ENCODE measurements at regions not wholly inside any gene's neighbourhood (a gene's known extent, or its start where the extent isn't known, plus 50 kb on each side); places are given as distances from the start of the nearest gene placed in this dataset.

DNA sequence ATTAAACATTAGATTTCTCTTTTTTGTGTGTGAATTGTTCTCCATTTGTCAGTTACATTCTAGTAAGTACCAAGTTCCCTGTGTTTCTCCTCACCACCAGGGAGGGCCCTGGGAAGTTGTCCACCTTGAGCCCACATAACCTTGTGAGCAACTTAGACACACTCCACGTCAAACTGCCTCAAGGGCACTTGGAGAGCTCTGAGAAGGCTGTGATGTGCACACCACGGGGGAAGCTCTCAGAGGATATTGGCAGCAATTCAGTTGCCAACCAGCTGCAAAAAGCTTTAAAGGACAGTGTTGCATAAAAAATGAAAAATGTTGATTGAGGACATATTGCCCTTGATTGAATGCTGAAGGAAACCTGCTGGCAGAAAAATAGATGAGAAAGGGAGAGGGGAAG lies 743.6 kb downstream of the RNF144A start:
- Histone ChIP-seq H3K79me1 (replicated peaks; ENCODE audit: low read length, poor library complexity, severe bottlenecking) (no peaks in the 10 kb centered on the region), H3K23ac (ENCODE audit: low read length in 2 of 2) (no peak overlapping the region), H3K36me3 (ENCODE audit: control insufficient read depth in 1 of 2, insufficient read depth in 2 of 2, low read depth in 1 of 2, low read length in 2 of 2) (no peaks in the 10 kb centered on the region), H3K27ac (ENCODE audit: low read length, poor library complexity, severe bottlenecking) (no peak overlapping the region), H2BK15ac (ENCODE audit: low read depth, poor library complexity, severe bottlenecking) (no peak overlapping the region), H3K4me2 (ENCODE audit: low read length, poor library complexity, severe bottlenecking) (no peak overlapping the region), H3K4me1 (ENCODE audit: control insufficient read depth, insufficient read depth, low read depth, low read length) (no peaks in the 10 kb centered on the region), H3K9ac (ENCODE audit: low read length) (no peak overlapping the region), H3K14ac (ENCODE audit: low read length in 2 of 2) (no peak overlapping the region), H2AK5ac (ENCODE audit: low read length, severe bottlenecking) (no peak overlapping the region), H3K4me3 (ENCODE audit: insufficient read depth in 1 of 2, low read depth in 1 of 2, low read length in 2 of 2) (no peak overlapping the region), H4K91ac (ENCODE audit: low read length) (no peak overlapping the region), H3K9me3 (ENCODE audit: control insufficient read depth, low read length) (no peaks in the 10 kb centered on the region), H2BK120ac (ENCODE audit: low read depth, low read length) (no peak overlapping the region), H2AFZ (ENCODE audit: low read depth, low read length) (no peak overlapping the region), H2BK12ac (ENCODE audit: low read length in 2 of 2) (no peak overlapping the region), H3K27me3 (ENCODE audit: control insufficient read depth in 1 of 2, insufficient read depth in 1 of 2, low read length in 2 of 2) (no peaks in the 10 kb centered on the region), H4K8ac (ENCODE audit: low read length) (no peak overlapping the region), H3K4ac (ENCODE audit: low read depth in 1 of 2, low read length in 2 of 2) (no peak overlapping the region), H2BK5ac (ENCODE audit: low read depth, low read length, poor library complexity, severe bottlenecking) (no peak overlapping the region), H3K18ac (ENCODE audit: low read depth in 1 of 2, low read length in 2 of 2) (no peak overlapping the region)
- DNase-seq, result no peak
- 85% methylated on average over 2 of the region's 2 CpGs for WGBS

DNA sequence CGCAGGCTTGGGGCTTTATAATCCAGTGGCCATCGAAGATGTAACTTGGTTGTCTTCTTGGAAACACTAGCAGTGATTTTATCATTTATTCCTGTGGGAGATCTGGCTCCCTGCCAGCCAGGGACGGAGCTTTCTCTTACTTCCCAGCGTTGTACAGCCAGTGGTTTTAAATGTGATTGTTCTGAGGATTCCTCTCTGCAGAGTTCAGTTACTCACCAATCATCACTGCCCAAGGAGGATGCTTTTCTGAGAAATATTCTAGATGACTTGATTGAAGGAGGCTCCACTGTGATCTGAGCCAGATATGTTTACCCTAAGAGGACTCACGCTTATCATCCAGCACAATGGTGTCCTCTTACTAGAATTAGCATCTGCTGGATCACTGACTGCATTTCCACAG lies 744.3 kb downstream of the RNF144A start:
- H3K4me2 ChIP-seq (ENCODE audit: low read length, poor library complexity, severe bottlenecking), result no peak overlapping the region
- no peak overlapping the region for H2BK5ac ChIP-seq (ENCODE audit: low read depth, low read length, poor library complexity, severe bottlenecking)
- H3K4ac ChIP-seq (ENCODE audit: low read depth in 1 of 2, low read length in 2 of 2), result no peak overlapping the region
- H3K4me1 ChIP-seq (ENCODE audit: control insufficient read depth, insufficient read depth, low read depth, low read length), result no peaks in the 10 kb centered on the region
- H3K9ac ChIP-seq (ENCODE audit: low read length), result no peak overlapping the region
- no peaks in the 10 kb centered on the region for H3K79me1 ChIP-seq (replicated peaks; ENCODE audit: low read length, poor library complexity, severe bottlenecking)
- H2AFZ ChIP-seq (ENCODE audit: low read depth, low read length), result no peak overlapping the region
- 71% methylated on average over 4 of the region's 5 CpGs for WGBS
- no peak overlapping the region for H2AK5ac ChIP-seq (ENCODE audit: low read length, severe bottlenecking)
- H3K9me3 ChIP-seq (ENCODE audit: control insufficient read depth, low read length), result no peaks in the 10 kb centered on the region
- H3K23ac ChIP-seq (ENCODE audit: low read length in 2 of 2), result no peak overlapping the region
- no peak overlapping the region for H2BK120ac ChIP-seq (ENCODE audit: low read depth, low read length)
- no peaks in the 10 kb centered on the region for H3K36me3 ChIP-seq (ENCODE audit: control insufficient read depth in 1 of 2, insufficient read depth in 2 of 2, low read depth in 1 of 2, low read length in 2 of 2)
- H3K4me3 ChIP-seq (ENCODE audit: insufficient read depth in 1 of 2, low read depth in 1 of 2, low read length in 2 of 2), result no peak overlapping the region
- no peak overlapping the region for H3K27ac ChIP-seq (ENCODE audit: low read length, poor library complexity, severe bottlenecking)
- no peak overlapping the region for H2BK15ac ChIP-seq (ENCODE audit: low read depth, poor library complexity, severe bottlenecking)
- H4K8ac ChIP-seq (ENCODE audit: low read length), result no peak overlapping the region
- no peak overlapping the region for H4K91ac ChIP-seq (ENCODE audit: low read length)
- H2BK12ac ChIP-seq (ENCODE audit: low read length in 2 of 2), result no peak overlapping the region
- no peak for DNase-seq
- no peak overlapping the region for H3K14ac ChIP-seq (ENCODE audit: low read length in 2 of 2)
- no peaks in the 10 kb centered on the region for H3K27me3 ChIP-seq (ENCODE audit: control insufficient read depth in 1 of 2, insufficient read depth in 1 of 2, low read length in 2 of 2)
- no peak overlapping the region for H3K18ac ChIP-seq (ENCODE audit: low read depth in 1 of 2, low read length in 2 of 2)

DNA sequence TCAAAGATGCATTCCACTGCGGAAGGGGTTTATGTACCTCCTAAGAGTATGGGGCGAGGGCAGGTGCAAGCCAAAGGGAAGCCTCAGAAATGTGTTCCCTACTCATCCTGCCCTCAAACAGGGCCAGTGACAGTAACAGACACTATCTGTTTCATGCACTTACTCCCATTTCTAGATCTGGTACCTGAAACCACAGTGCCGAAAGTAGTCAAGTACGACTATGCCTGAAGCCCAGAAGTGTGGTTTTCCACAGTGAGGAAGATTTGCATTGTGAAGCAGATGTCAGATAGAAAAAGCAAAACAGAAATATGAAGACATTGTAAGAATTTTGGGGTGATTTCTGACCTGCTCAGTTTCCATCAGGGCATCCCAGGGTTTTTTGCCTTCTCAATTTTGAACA lies 748.7 kb downstream of the RNF144A start:
- no peak overlapping the region for H3K4me3 ChIP-seq (ENCODE audit: insufficient read depth in 1 of 2, low read depth in 1 of 2, low read length in 2 of 2)
- H3K27me3 ChIP-seq (ENCODE audit: control insufficient read depth in 1 of 2, insufficient read depth in 1 of 2, low read length in 2 of 2), result no peaks in the 10 kb centered on the region
- no peak overlapping the region for H4K91ac ChIP-seq (ENCODE audit: low read length)
- no peak overlapping the region for H3K18ac ChIP-seq (ENCODE audit: low read depth in 1 of 2, low read length in 2 of 2)
- no peak overlapping the region for H2BK5ac ChIP-seq (ENCODE audit: low read depth, low read length, poor library complexity, severe bottlenecking)
- no peak overlapping the region for H4K8ac ChIP-seq (ENCODE audit: low read length)
- no peak overlapping the region for H3K9ac ChIP-seq (ENCODE audit: low read length)
- H3K79me1 ChIP-seq (replicated peaks; ENCODE audit: low read length, poor library complexity, severe bottlenecking), result no peaks in the 10 kb centered on the region
- H3K4ac ChIP-seq (ENCODE audit: low read depth in 1 of 2, low read length in 2 of 2), result no peak overlapping the region
- no peak overlapping the region for H3K23ac ChIP-seq (ENCODE audit: low read length in 2 of 2)
- no peaks in the 10 kb centered on the region for H3K4me1 ChIP-seq (ENCODE audit: control insufficient read depth, insufficient read depth, low read depth, low read length)
- H3K36me3 ChIP-seq (ENCODE audit: control insufficient read depth in 1 of 2, insufficient read depth in 2 of 2, low read depth in 1 of 2, low read length in 2 of 2), result no peaks in the 10 kb centered on the region
- no peak overlapping the region for H3K14ac ChIP-seq (ENCODE audit: low read length in 2 of 2)
- H2BK15ac ChIP-seq (ENCODE audit: low read depth, poor library complexity, severe bottlenecking), result no peak overlapping the region
- no peak for DNase-seq
- no peak overlapping the region for H2BK120ac ChIP-seq (ENCODE audit: low read depth, low read length)
- no peak overlapping the region for H3K27ac ChIP-seq (ENCODE audit: low read length, poor library complexity, severe bottlenecking)
- WGBS, result 100% methylated on average over 4 of the region's 4 CpGs
- no peak overlapping the region for H2AFZ ChIP-seq (ENCODE audit: low read depth, low read length)
- H2BK12ac ChIP-seq (ENCODE audit: low read length in 2 of 2), result no peak overlapping the region
- H3K4me2 ChIP-seq (ENCODE audit: low read length, poor library complexity, severe bottlenecking), result no peak overlapping the region
- H2AK5ac ChIP-seq (ENCODE audit: low read length, severe bottlenecking), result no peak overlapping the region
- no peaks in the 10 kb centered on the region for H3K9me3 ChIP-seq (ENCODE audit: control insufficient read depth, low read length)

DNA sequence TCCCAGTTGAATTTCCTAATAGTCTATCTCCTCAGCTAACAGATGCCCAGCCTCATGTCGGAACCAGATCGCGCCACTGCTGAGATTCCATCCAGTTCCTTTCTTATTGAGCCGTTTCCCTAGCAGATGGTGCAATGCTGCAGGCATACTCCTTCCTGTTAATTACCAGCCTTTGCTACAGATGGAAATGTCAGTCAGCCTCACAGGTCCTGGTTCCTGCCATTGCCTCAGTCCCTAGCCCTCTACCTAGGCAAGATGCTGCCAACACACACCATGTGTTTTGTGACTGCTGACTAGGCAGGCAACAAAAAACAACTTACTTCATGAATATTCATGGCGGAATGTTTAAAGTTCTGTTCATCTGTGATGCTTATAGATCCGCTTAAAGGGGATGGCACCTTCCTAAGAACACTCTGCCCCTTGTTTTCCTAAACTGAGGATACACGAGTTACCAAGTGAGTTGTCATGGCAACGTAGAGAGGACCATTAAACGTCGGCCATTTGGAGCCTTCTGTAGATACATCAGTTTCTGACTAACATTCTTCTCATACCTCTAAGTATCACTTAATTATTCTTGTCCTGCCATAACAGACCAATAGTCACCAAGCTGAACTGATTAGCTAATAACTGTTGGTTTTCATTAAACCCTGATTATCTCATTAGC lies 749.5 kb downstream of the RNF144A start:
- 91% methylated on average over 10 of the region's 10 CpGs for WGBS
- H2BK120ac ChIP-seq (ENCODE audit: low read depth, low read length), result no peak overlapping the region
- DNase-seq, result no peak
- H2BK15ac ChIP-seq (ENCODE audit: low read depth, poor library complexity, severe bottlenecking), result no peak overlapping the region
- H2AFZ ChIP-seq (ENCODE audit: low read depth, low read length), result no peak overlapping the region
- H2BK12ac ChIP-seq (ENCODE audit: low read length in 2 of 2), result no peak overlapping the region
- H4K8ac ChIP-seq (ENCODE audit: low read length), result no peak overlapping the region
- H3K4me2 ChIP-seq (ENCODE audit: low read length, poor library complexity, severe bottlenecking), result no peak overlapping the region
- no peaks in the 10 kb centered on the region for H3K4me1 ChIP-seq (ENCODE audit: control insufficient read depth, insufficient read depth, low read depth, low read length)
- no peak overlapping the region for H3K14ac ChIP-seq (ENCODE audit: low read length in 2 of 2)
- no peak overlapping the region for H4K91ac ChIP-seq (ENCODE audit: low read length)
- no peaks in the 10 kb centered on the region for H3K9me3 ChIP-seq (ENCODE audit: control insufficient read depth, low read length)
- no peak overlapping the region for H3K4me3 ChIP-seq (ENCODE audit: insufficient read depth in 1 of 2, low read depth in 1 of 2, low read length in 2 of 2)
- H3K4ac ChIP-seq (ENCODE audit: low read depth in 1 of 2, low read length in 2 of 2), result no peak overlapping the region
- no peak overlapping the region for H2AK5ac ChIP-seq (ENCODE audit: low read length, severe bottlenecking)
- H3K27ac ChIP-seq (ENCODE audit: low read length, poor library complexity, severe bottlenecking), result no peak overlapping the region
- H3K9ac ChIP-seq (ENCODE audit: low read length), result no peak overlapping the region
- H3K18ac ChIP-seq (ENCODE audit: low read depth in 1 of 2, low read length in 2 of 2), result no peak overlapping the region
- H3K27me3 ChIP-seq (ENCODE audit: control insufficient read depth in 1 of 2, insufficient read depth in 1 of 2, low read length in 2 of 2), result no peaks in the 10 kb centered on the region
- no peaks in the 10 kb centered on the region for H3K36me3 ChIP-seq (ENCODE audit: control insufficient read depth in 1 of 2, insufficient read depth in 2 of 2, low read depth in 1 of 2, low read length in 2 of 2)
- no peak overlapping the region for H3K23ac ChIP-seq (ENCODE audit: low read length in 2 of 2)
- no peaks in the 10 kb centered on the region for H3K79me1 ChIP-seq (replicated peaks; ENCODE audit: low read length, poor library complexity, severe bottlenecking)
- no peak overlapping the region for H2BK5ac ChIP-seq (ENCODE audit: low read depth, low read length, poor library complexity, severe bottlenecking)

Measured in mesenchymal stem cell (in vitro differentiated cells and primary cell).